Glutamatergic neuron (in vitro differentiated cells): ENCODE measurements at regions not wholly inside any gene's neighbourhood (a gene's known extent, or its start where the extent isn't known, plus 50 kb on each side); places are given as distances from the start of the nearest gene placed in this dataset.

Source experiments
- DNase-seq: peaks from one replicate; pipeline ENCODE4 v3.0.0; 2022
- H3K27ac Mint-ChIP-seq: one replicate; pipeline ENCODE4 v1.8.0; 2020; ENCODE audit warnings: mild to moderate bottlenecking, mixed read lengths, inconsistent platforms; ENCODE audit not compliant: unreplicated experiment
- H3K27me3 Mint-ChIP-seq: one replicate; pipeline ENCODE4 v1.8.0; 2020; ENCODE audit warnings: mild to moderate bottlenecking, moderate library complexity, mixed read lengths, inconsistent platforms; ENCODE audit not compliant: unreplicated experiment
- H3K36me3 Mint-ChIP-seq: one replicate; pipeline ENCODE4 v1.8.0; 2020; ENCODE audit warnings: mild to moderate bottlenecking, mixed read lengths, inconsistent platforms; ENCODE audit not compliant: unreplicated experiment
- H3K4me1 Mint-ChIP-seq: one replicate; pipeline ENCODE4 v1.8.0; 2020; ENCODE audit warnings: mild to moderate bottlenecking, low read depth, mixed read lengths, inconsistent platforms; ENCODE audit not compliant: unreplicated experiment
- H3K4me3 Mint-ChIP-seq: one replicate; pipeline ENCODE4 v1.8.0; 2020; ENCODE audit warnings: mild to moderate bottlenecking, mixed read lengths, inconsistent platforms; ENCODE audit not compliant: unreplicated experiment
- H3K9me3 Mint-ChIP-seq: one replicate; pipeline ENCODE4 v1.8.0; 2020; ENCODE audit warnings: mild to moderate bottlenecking, moderate library complexity, mixed read lengths, inconsistent platforms; ENCODE audit not compliant: unreplicated experiment
- TF ChIP-seq, protein P1 (sequence below): fragments of 200-600 bp; sonication (generic); IDR thresholded peaks from one replicate; pipeline ENCODE4 v1.5.0; 2021; ENCODE audit not compliant: partially characterized antibody, unreplicated experiment

DNA sequence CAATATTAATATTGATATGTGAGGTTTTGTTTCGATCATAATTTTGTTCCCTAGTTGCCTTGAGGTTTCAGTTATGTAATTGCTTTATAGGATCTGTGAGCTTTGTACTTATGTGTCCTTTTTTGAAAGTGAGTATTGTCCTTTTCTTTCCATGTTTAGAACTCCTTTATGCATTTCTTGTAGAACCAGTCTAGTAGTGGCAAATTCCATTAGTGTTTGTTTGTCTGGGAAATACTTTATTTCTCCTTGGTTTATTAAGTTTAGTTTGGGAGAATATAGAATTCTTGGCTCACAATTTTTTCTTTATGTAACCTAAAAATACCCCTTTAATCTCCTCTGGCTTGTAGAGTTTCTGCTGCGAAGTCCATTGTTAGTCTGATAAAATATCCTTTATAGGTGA, 127.5 kb upstream of the KITLG start:
- peaks cover 1% of the 10 kb centered on the region for H3K27me3 Mint-ChIP-seq
- TF ChIP-seq, protein P1, sequence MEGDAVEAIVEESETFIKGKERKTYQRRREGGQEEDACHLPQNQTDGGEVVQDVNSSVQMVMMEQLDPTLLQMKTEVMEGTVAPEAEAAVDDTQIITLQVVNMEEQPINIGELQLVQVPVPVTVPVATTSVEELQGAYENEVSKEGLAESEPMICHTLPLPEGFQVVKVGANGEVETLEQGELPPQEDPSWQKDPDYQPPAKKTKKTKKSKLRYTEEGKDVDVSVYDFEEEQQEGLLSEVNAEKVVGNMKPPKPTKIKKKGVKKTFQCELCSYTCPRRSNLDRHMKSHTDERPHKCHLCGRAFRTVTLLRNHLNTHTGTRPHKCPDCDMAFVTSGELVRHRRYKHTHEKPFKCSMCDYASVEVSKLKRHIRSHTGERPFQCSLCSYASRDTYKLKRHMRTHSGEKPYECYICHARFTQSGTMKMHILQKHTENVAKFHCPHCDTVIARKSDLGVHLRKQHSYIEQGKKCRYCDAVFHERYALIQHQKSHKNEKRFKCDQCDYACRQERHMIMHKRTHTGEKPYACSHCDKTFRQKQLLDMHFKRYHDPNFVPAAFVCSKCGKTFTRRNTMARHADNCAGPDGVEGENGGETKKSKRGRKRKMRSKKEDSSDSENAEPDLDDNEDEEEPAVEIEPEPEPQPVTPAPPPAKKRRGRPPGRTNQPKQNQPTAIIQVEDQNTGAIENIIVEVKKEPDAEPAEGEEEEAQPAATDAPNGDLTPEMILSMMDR: no peak
- no peaks in the 10 kb centered on the region for H3K4me1 Mint-ChIP-seq
- no peak for DNase-seq
- no peaks in the 10 kb centered on the region for H3K9me3 Mint-ChIP-seq
- no peak overlapping the region for H3K27ac Mint-ChIP-seq
- no peak overlapping the region for H3K4me3 Mint-ChIP-seq
- no peaks in the 10 kb centered on the region for H3K36me3 Mint-ChIP-seq

DNA sequence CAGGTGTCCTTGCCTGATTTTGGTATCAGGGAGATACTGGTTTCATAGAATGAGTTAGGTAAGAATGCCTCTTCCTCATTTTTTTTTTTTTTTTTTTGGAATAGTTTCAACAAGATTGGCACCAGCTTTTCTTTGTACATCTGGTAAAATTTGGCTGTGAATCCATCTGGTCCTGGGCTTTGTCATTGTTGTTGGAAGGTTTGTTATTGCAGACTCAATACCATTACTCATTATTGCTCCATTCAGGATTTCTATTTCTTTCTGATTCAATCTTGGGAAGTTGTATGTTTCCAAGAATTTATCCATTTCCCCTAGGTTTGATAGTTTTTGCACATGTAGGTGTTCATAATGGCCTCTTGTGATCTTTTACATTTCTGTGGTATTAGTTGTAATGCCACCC, 126.0 kb upstream of the KITLG start:
- H3K9me3 Mint-ChIP-seq: no peaks in the 10 kb centered on the region
- TF ChIP-seq, protein P1: no peak

DNA sequence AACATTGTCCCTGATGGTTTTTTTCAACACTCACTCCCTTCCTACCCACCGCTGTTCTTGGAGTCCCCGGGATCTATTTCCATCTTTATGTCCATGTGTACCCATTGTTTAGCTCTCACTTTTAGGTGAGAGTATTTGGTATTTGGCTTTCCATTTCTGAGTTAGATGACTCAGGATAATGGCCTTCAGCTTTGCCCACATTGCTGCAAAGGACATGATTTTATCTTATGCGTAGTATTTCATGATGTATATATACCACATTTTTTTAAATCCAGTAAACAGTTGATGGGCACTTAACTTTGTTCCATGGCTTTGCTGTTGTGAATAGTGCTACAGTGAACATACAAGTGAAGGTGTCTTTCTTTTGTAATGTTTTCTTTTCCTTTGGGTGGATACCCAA, 123.5 kb upstream of the KITLG start:
- no peaks in the 10 kb centered on the region for H3K4me1 Mint-ChIP-seq
- H3K4me3 Mint-ChIP-seq: no peak overlapping the region
- no peaks in the 10 kb centered on the region for H3K36me3 Mint-ChIP-seq
- TF ChIP-seq, protein P1: no peak
- DNase-seq: no peak
- no peaks in the 10 kb centered on the region for H3K27me3 Mint-ChIP-seq
- no peaks in the 10 kb centered on the region for H3K9me3 Mint-ChIP-seq
- H3K27ac Mint-ChIP-seq: no peak overlapping the region

More for the DNA sequence above, 126.0 kb upstream of the KITLG start:
- H3K4me1 Mint-ChIP-seq: no peaks in the 10 kb centered on the region
- H3K27me3 Mint-ChIP-seq: no peaks in the 10 kb centered on the region
- no peak for DNase-seq
- no peak overlapping the region for H3K4me3 Mint-ChIP-seq
- H3K36me3 Mint-ChIP-seq: no peaks in the 10 kb centered on the region
- no peak overlapping the region for H3K27ac Mint-ChIP-seq

DNA sequence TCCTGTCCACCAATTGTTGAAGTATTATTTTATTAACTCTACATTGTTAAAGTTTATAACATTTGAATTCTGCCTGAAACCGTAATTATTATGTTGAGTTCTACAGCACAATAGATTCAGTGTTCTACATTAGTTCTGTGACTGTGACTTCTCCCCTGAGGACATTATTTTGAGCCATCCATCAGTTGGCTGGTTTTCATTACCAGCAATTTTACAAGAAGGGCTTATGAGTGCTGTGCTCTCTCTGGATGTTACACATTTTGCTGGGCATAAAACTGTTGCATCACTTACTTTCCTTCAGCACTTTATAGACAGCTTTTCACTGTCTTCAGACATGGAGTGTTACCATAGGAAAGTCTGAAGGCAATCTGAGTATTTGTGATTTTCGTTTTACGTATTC, 118.2 kb upstream of the KITLG start:
- Mint-ChIP-seq H3K4me1 (no peaks in the 10 kb centered on the region), H3K27ac (no peak overlapping the region), H3K36me3 (no peaks in the 10 kb centered on the region), H3K27me3 (no peaks in the 10 kb centered on the region), H3K4me3 (no peak overlapping the region), H3K9me3 (peaks cover 2% of the 10 kb centered on the region)
- TF ChIP-seq, protein P1: no peak
- DNase-seq: no peak

DNA sequence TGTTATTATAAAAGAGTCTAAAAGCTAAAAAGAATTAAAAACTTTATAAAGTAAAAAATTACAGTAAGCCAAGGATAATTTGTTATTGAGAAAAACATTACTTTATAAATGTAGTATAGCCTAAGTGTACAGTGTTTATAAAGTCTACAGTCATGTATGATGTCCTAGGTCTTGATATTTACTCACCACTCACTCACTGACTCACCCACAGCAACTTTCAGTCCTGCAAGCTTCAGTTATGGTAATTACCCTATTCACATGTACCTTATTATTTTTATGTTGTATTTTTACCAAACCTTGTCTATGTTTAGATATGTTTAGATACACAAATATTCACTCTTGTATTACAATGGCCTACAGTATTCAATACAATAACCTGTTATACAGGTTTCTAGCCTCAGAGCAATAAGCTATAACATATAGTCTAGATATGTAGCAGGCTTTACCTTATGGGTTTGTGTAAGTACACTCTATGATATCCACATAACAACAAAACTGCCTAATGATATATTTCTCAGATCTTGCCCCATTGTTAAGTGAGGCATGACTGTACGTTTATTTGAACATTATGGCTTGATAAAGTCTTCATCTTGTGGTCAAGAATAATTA, 113.7 kb upstream of the KITLG start:
- H3K27ac Mint-ChIP-seq: no peak overlapping the region
- H3K27me3 Mint-ChIP-seq: no peaks in the 10 kb centered on the region
- H3K4me3 Mint-ChIP-seq: no peak overlapping the region
- TF ChIP-seq, protein P1: no peak
- H3K9me3 Mint-ChIP-seq: peaks cover 2% of the 10 kb centered on the region
- no peaks in the 10 kb centered on the region for H3K4me1 Mint-ChIP-seq
- DNase-seq: no peak
- no peaks in the 10 kb centered on the region for H3K36me3 Mint-ChIP-seq
